ENCODE measurements at regions not wholly inside any gene's neighbourhood (a gene's known extent, or its start where the extent isn't known, plus 50 kb on each side); places are given as distances from the start of the nearest gene placed in this dataset.

DNA sequence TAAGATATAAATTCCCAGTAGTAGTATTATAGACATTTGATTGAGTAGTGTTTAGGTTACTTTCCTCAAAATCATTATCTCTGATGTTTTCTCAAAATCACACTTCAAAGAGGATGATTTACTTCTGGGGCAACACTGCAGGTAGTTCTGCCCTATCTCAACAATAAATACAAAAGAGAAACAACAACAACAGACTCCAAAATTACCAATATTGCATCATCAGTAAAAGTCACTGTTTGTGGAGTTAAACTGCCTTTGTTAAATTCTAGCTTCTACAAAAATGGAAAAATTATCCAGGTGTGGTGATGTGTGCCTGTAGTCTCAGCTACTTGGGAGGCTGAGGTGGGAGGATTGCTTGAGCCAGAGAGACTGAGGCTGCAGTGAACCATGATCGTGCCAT, 637.6 kb upstream of the ZNF608 start:
- no peak for DNase-seq
- Histone ChIP-seq H3K4me3 (no peak overlapping the region), H3K4me1 (no peaks in the 10 kb centered on the region), H3K27ac (replicated peaks) (no peak overlapping the region), H3K9me3 (replicated peaks) (no peaks in the 10 kb centered on the region), H3K36me3 (no peaks in the 10 kb centered on the region), H3K27me3 (ENCODE audit: low read depth) (no peaks in the 10 kb centered on the region)
- intact Hi-C loops (cut with micrococcal nuclease) = no loop called here
- no peak for TF ChIP-seq CTCF (IDR thresholded peaks at IDR 0.05; ENCODE audit: borderline replicate concordance)

DNA sequence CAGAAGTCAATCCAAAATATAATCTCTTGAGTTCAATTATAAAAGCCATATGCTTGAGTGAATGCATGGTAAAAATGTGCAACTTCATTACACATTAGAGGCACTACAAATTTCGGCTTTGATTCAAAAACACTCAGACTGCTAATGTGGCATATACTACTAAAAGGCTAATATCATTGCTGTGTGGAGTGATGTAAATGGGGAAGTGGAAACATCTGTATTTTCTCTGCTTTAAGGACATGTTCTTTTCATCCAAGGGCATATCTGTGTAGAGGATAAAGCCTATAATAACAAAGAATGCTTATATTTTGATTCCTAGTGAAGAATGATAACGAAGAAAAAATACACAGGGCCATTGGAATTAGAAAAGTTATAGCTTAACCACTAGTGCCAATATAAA, 643.9 kb upstream of the ZNF608 start:
- no peak overlapping the region for H3K27ac ChIP-seq (replicated peaks)
- H3K27me3 ChIP-seq (ENCODE audit: low read depth) = no peaks in the 10 kb centered on the region
- no peak overlapping the region for H3K4me3 ChIP-seq
- H3K9me3 ChIP-seq (replicated peaks) = no peaks in the 10 kb centered on the region
- no peaks in the 10 kb centered on the region for H3K36me3 ChIP-seq
- H3K4me1 ChIP-seq = no peaks in the 10 kb centered on the region
- no peak for TF ChIP-seq CTCF (IDR thresholded peaks at IDR 0.05; ENCODE audit: borderline replicate concordance)
- DNase-seq = no peak
- intact Hi-C loops (cut with micrococcal nuclease) = no loop called here

- no peak for TF ChIP-seq CTCF (IDR thresholded peaks at IDR 0.05; ENCODE audit: borderline replicate concordance)
- intact Hi-C loops (cut with micrococcal nuclease) = no loop called here
- H3K9me3 ChIP-seq (replicated peaks) = peaks cover 5% of the 10 kb centered on the region
- H3K36me3 ChIP-seq = no peaks in the 10 kb centered on the region
- DNase-seq = no peak
- H3K27ac ChIP-seq (replicated peaks) = no peak overlapping the region
- H3K4me1 ChIP-seq = no peaks in the 10 kb centered on the region
- no peak overlapping the region for H3K4me3 ChIP-seq
- no peaks in the 10 kb centered on the region for H3K27me3 ChIP-seq (ENCODE audit: low read depth)
Observed at GRCh38 chr5:125393221-125393815, 646.9 kb upstream of the ZNF608 start.

- intact Hi-C loops (cut with micrococcal nuclease) = no loop called here
- H3K9me3 ChIP-seq (replicated peaks) = peaks cover 5% of the 10 kb centered on the region
- DNase-seq = no peak
Observed at GRCh38 chr5:125394661-125395280, 648.3 kb upstream of the ZNF608 start.

GRCh38 chr5:125396462-125396861, 650.0 kb upstream of the ZNF608 start:
- DNase-seq = no peak
- no peak for TF ChIP-seq CTCF (IDR thresholded peaks at IDR 0.05; ENCODE audit: borderline replicate concordance)
- no peaks in the 10 kb centered on the region for H3K4me1 ChIP-seq
- no peak overlapping the region for H3K27ac ChIP-seq (replicated peaks)
- intact Hi-C loops (cut with micrococcal nuclease) = no loop called here
- H3K4me3 ChIP-seq = no peak overlapping the region
- no peaks in the 10 kb centered on the region for H3K27me3 ChIP-seq (ENCODE audit: low read depth)
- H3K36me3 ChIP-seq = no peaks in the 10 kb centered on the region
- H3K9me3 ChIP-seq (replicated peaks) = peaks cover 5% of the 10 kb centered on the region

More at GRCh38 chr5:125394661-125395280, 648.3 kb upstream of the ZNF608 start:
- Histone ChIP-seq H3K4me3 (no peak overlapping the region), H3K4me1 (no peaks in the 10 kb centered on the region), H3K27me3 (ENCODE audit: low read depth) (no peaks in the 10 kb centered on the region), H3K36me3 (no peaks in the 10 kb centered on the region), H3K27ac (replicated peaks) (no peak overlapping the region)
- no peak for TF ChIP-seq CTCF (IDR thresholded peaks at IDR 0.05; ENCODE audit: borderline replicate concordance)

Measured in left ventricle myocardium inferior (tissue), 1 donor.